Parathyroid adenoma (tissue), 2 donors: ENCODE measurements at regions not wholly inside any gene's neighbourhood (a gene's known extent, or its start where the extent isn't known, plus 50 kb on each side); places are given as distances from the start of the nearest gene placed in this dataset.

ENCODE experiments used
- H2AFZ ChIP-seq: fragments of 300-600 bp; sonication (generic); one replicate; pipeline ENCODE4 v1.7.0; 2017; ENCODE audit warnings: antibody characterized with exemption, mild to moderate bottlenecking
- H3K27ac ChIP-seq: fragments of 300-600 bp; sonication (generic); one replicate; pipeline ENCODE4 v1.7.0; 2017
- H3K27me3 ChIP-seq: fragments of 300-600 bp; sonication (generic); one replicate; pipeline ENCODE4 v1.7.0; 2017; ENCODE audit warnings: low read length; ENCODE audit not compliant: control insufficient read depth, insufficient read depth
- H3K36me3 ChIP-seq: fragments of 300-600 bp; sonication (generic); one replicate; pipeline ENCODE4 v1.7.0; 2017; ENCODE audit warnings: low read length; ENCODE audit not compliant: control insufficient read depth, insufficient read depth
- H3K4me1 ChIP-seq: fragments of 300-600 bp; sonication (generic); one replicate; pipeline ENCODE4 v1.7.0; 2017; ENCODE audit warnings: control low read depth
- H3K4me2 ChIP-seq: fragments of 300-600 bp; sonication (generic); one replicate; pipeline ENCODE4 v1.7.0; 2017; ENCODE audit warnings: low read length
- H3K4me3 ChIP-seq: fragments of 300-600 bp; sonication (generic); one replicate; pipeline ENCODE4 v1.7.0; 2017; ENCODE audit warnings: low read depth, low read length
- H3K79me2 ChIP-seq: fragments of 300-600 bp; sonication (generic); one replicate; pipeline ENCODE4 v1.7.0; 2017; ENCODE audit warnings: control low read depth
- H3K9ac ChIP-seq: fragments of 300-600 bp; sonication (generic); one replicate; pipeline ENCODE4 v1.7.0; 2017; ENCODE audit warnings: mild to moderate bottlenecking
- H3K9me3 ChIP-seq: fragments of 300-600 bp; sonication (generic); one replicate; pipeline ENCODE4 v1.7.0; 2017; ENCODE audit warnings: low read length; ENCODE audit not compliant: control insufficient read depth
- TF ChIP-seq, protein P1 (sequence below): fragments of 300-600 bp; sonication (generic); IDR thresholded peaks from one replicate; pipeline ENCODE4 v1.7.0; 2017; ENCODE audit warnings: antibody characterized with exemption, mild to moderate bottlenecking
- donor health status: primary hyperparathyroidism.

DNA sequence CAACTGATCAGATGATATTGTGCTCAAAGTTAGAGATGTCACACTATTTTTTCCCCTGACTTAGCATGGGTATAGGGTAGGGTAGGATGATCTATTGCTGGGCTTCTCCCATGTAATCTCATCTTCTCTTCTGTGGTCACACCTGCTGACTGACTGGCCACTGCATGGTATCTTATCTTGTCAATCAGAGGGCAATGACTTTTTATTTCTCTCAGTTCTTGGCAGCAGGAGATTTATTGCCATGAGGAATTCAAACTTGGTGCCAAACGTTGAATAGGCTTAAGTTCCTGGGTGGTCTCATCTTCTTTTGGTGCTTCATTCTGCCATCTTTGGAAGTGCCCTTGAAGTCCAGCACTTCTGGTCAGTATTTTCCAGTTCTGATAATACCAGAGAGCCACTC lies 226.4 kb upstream of the POGK start:
- H3K4me2 ChIP-seq, result no peak overlapping the region
- no peaks in the 10 kb centered on the region for H3K36me3 ChIP-seq
- no peak overlapping the region for H3K9ac ChIP-seq
- H3K27ac ChIP-seq, result no peak overlapping the region
- no peak overlapping the region for H3K4me3 ChIP-seq
- no peaks in the 10 kb centered on the region for H3K9me3 ChIP-seq
- no peak overlapping the region for H2AFZ ChIP-seq
- no peaks in the 10 kb centered on the region for H3K79me2 ChIP-seq
- H3K4me1 ChIP-seq, result no peaks in the 10 kb centered on the region
- no peaks in the 10 kb centered on the region for H3K27me3 ChIP-seq
- TF ChIP-seq, protein P1, sequence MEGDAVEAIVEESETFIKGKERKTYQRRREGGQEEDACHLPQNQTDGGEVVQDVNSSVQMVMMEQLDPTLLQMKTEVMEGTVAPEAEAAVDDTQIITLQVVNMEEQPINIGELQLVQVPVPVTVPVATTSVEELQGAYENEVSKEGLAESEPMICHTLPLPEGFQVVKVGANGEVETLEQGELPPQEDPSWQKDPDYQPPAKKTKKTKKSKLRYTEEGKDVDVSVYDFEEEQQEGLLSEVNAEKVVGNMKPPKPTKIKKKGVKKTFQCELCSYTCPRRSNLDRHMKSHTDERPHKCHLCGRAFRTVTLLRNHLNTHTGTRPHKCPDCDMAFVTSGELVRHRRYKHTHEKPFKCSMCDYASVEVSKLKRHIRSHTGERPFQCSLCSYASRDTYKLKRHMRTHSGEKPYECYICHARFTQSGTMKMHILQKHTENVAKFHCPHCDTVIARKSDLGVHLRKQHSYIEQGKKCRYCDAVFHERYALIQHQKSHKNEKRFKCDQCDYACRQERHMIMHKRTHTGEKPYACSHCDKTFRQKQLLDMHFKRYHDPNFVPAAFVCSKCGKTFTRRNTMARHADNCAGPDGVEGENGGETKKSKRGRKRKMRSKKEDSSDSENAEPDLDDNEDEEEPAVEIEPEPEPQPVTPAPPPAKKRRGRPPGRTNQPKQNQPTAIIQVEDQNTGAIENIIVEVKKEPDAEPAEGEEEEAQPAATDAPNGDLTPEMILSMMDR, result no peak

DNA sequence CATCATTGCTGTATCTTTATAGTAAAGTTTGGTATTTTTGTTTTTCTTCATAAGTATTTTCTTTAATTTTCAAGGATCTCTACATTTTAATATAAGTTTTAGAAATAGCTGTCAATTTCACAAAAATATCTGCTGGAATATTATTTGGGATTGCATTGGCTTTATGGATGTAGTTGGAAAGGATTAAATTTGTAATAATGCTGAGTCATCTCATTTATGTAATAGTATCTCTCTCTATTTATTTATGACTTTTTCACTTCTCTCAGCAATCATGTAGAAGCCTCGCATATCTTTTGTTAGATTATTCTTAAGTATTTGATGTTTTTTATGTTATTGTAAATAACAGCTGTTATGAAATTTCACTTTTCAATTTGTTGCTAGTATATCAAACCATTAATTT lies 223.1 kb upstream of the POGK start:
- Histone ChIP-seq H3K36me3 (no peaks in the 10 kb centered on the region), H3K4me1 (no peaks in the 10 kb centered on the region), H3K9me3 (no peaks in the 10 kb centered on the region), H3K79me2 (no peaks in the 10 kb centered on the region), H3K4me3 (no peak overlapping the region), H3K9ac (no peak overlapping the region), H3K4me2 (no peak overlapping the region), H3K27ac (no peak overlapping the region), H3K27me3 (no peaks in the 10 kb centered on the region), H2AFZ (no peak overlapping the region)
- TF ChIP-seq, protein P1, result no peak

DNA sequence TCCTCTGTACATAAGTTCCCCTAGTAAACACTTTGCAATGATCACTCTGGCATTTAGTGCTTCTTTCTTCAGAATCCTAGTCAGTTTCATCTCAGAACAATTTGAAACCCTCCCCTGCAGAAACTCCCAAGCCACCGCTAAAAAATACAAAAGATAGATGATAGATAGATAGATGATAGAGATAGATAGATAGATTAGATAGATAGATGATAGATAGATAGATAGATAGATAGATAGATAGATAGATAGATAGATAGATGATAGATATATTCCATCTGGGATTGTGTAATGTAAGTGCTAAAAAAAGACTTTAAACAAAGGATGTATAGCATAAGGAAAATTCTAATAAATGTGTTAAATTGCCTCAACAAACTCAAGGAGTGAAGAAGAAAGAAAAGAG lies 212.6 kb upstream of the POGK start:
- TF ChIP-seq, protein P1, result no peak
- Histone ChIP-seq H2AFZ (no peak overlapping the region), H3K9ac (no peak overlapping the region), H3K36me3 (no peaks in the 10 kb centered on the region), H3K9me3 (no peaks in the 10 kb centered on the region), H3K79me2 (no peaks in the 10 kb centered on the region), H3K27me3 (no peaks in the 10 kb centered on the region), H3K4me3 (no peak overlapping the region), H3K4me1 (no peaks in the 10 kb centered on the region), H3K27ac (no peak overlapping the region), H3K4me2 (no peak overlapping the region)

DNA sequence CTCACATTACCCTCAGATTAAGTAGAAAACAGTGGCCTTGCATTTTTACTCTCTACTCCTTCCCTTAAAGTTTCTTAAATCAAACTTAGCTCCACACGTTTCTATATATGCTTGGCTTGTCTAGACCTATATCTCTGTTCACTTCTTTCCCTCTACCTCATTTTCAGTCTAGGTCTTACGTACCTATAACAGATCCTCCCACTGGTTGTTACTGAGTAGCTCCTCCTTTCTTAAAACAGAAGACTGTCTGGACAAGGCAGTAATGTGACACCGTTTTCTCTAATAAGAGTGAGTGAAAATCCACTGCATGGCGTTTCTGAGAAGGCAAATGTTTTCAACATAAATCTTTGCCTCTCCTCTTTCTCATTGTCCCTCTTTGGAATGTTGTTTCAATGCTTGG lies 211.7 kb upstream of the POGK start:
- Histone ChIP-seq H3K4me3 (no peak overlapping the region), H3K4me1 (no peaks in the 10 kb centered on the region), H3K27me3 (no peaks in the 10 kb centered on the region), H3K36me3 (no peaks in the 10 kb centered on the region), H3K9me3 (no peaks in the 10 kb centered on the region), H3K27ac (no peak overlapping the region), H2AFZ (no peak overlapping the region), H3K79me2 (no peaks in the 10 kb centered on the region), H3K9ac (no peak overlapping the region), H3K4me2 (no peak overlapping the region)
- TF ChIP-seq, protein P1, result no peak

DNA sequence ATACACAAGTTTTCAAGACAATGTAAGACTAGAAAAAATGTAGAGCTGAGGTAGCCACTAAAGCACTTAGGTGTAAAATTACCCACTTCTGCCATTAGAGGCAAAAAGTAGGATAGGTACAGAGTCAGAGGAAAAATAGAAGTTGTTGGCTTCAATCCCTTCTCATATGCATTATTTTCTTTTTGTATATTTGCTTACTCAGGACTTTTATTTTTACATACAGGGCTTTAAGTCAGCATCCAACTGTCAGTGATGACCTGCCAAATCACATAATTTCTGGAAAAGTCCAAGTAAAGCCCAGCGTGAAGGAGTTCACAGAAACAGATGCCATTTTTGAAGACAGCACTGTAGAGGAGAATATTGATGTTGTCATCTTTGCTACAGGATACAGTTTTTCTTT lies 211.0 kb upstream of the POGK start:
- no peaks in the 10 kb centered on the region for H3K27me3 ChIP-seq
- H3K9me3 ChIP-seq, result no peaks in the 10 kb centered on the region
- no peak overlapping the region for H3K4me3 ChIP-seq
- no peak overlapping the region for H3K9ac ChIP-seq
- H3K4me2 ChIP-seq, result no peak overlapping the region
- H2AFZ ChIP-seq, result no peak overlapping the region
- no peak overlapping the region for H3K27ac ChIP-seq
- TF ChIP-seq, protein P1, result no peak
- no peaks in the 10 kb centered on the region for H3K79me2 ChIP-seq
- no peaks in the 10 kb centered on the region for H3K36me3 ChIP-seq
- H3K4me1 ChIP-seq, result no peaks in the 10 kb centered on the region
